AG09319 (cell line): ENCODE measurements at regions not wholly inside any gene's neighbourhood (a gene's known extent, or its start where the extent isn't known, plus 50 kb on each side); places are given as distances from the start of the nearest gene placed in this dataset.

Experiments used
- DNase-seq: peaks from one replicate; pipeline ENCODE4 v3.0.0-alpha.2; 2010; ENCODE audit warnings: low read depth; ENCODE audit errors: extremely low read depth
- CTCF ChIP-seq: IDR thresholded peaks from 2 replicates; pipeline ENCODE4 v1.5.1; 2011; ENCODE audit warnings: low read depth, mild to moderate bottlenecking, inconsistent platforms, low read length, moderate library complexity

GRCh38 chr2:52571380-52572347 is 1195.9 kb upstream of the CHAC2 start:
- no peak for DNase-seq
- TF ChIP-seq CTCF: no peak

- no peak for TF ChIP-seq CTCF
- no peak for DNase-seq
These were observed 1196.9 kb upstream of the CHAC2 start for GRCh38 chr2:52570716-52571115.

GRCh38 chr2:52563151-52563550 is 1204.5 kb upstream of the CHAC2 start:
- no peak for DNase-seq
- TF ChIP-seq CTCF: no peak

GRCh38 chr2:52558265-52558664 is 1209.3 kb upstream of the CHAC2 start:
- no peak for TF ChIP-seq CTCF
- no peak for DNase-seq

GRCh38 chr2:52542297-52542696 is 1225.3 kb upstream of the CHAC2 start:
- no peak for DNase-seq
- TF ChIP-seq CTCF: no peak

- TF ChIP-seq CTCF: no peak
- no peak for DNase-seq
These were observed 1228.3 kb upstream of the CHAC2 start for GRCh38 chr2:52539026-52539970.

GRCh38 chr2:52537588-52537987 is 1230.0 kb upstream of the CHAC2 start:
- no peak for TF ChIP-seq CTCF
- DNase-seq: no peak
